HUDEP-2 (cell line): ENCODE measurements at regions not wholly inside any gene's neighbourhood (a gene's known extent, or its start where the extent isn't known, plus 50 kb on each side); places are given as distances from the start of the nearest gene placed in this dataset.
"Not testable (repeated sequence)": the region's sequence is repeated elsewhere in the genome, so short reads cannot be mapped to it uniquely, and the experiment has no call there.

Experiments used
- DNase-seq, 76 experiments: peaks; one replicate each; lab custom pipeline; 2025; ENCODE audit not compliant: unreplicated experiment in 76 of 76; lab: John Stamatoyannopoulos, UW

DNA sequence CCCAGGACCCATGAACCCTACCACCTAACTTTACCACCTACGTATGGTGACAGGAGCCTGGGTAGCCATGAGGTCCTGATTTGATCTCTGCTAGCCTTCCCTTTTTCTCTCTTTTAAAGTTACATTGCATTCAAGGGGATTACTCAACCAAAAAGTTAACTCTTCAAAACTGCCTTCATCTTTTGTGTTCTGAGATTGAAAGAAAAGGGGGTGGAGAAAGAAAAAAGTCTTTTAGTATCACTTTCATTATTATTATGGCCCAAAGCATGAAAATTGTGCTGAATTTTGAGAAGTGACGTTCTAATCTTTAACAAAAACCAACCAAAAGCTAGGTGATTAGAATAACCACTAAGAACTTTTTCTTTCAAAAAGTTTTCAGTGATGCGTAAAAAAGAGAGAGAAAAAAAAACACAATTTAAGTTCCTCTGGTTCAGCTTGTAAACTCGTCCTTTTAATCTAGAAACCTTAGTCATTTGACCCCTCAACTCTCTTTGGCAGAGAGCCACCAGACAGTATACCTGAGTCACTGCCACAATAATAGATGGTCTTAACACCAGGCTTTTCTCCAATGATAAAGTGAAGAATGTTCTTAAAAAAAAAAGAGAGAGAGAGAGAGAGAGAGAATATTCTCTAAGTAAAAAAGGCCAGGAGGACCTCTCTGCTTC lies 347.4 kb upstream of the FGF13 start:
- DNase-seq = no peak

DNA sequence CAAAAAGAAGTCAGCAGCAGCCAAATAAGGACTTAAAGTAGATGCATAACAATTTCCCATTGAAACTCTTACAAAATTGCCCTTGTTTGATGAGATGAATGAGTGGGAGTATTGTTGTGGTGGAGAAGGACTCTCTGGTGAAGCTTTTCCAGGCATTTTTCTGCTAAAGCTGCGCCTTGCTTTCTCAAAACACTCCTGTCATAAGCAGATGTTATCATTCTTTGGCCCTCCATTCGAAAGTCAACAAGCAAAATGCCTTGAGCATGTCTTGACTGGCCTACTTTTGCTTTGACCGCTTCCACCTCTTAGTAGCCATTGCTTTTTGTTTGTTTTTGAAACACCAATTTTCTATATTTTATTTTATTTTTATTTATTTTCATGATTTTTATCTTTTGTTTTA lies 340.9 kb upstream of the FGF13 start:
- DNase-seq = no peak

DNA sequence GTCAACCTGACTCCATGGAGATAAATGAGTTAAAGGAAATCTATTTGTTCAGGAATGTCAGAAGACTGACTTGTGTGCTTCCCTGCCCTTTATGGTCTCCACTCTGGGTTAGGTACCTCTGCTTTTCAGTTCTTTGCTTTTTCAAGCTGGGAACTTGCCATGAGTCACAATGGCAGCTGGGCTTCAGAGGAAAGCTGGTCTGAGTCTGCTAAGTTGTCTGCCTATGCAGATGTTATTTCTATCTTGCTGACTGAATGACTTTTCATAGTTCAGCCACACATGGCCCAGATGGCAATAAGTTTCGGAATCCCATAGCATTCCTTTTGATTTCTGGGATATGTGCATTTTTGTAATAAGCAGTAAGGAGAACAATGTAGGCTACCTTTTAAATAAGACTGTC lies 337.9 kb upstream of the FGF13 start:
- no peak for DNase-seq

DNA sequence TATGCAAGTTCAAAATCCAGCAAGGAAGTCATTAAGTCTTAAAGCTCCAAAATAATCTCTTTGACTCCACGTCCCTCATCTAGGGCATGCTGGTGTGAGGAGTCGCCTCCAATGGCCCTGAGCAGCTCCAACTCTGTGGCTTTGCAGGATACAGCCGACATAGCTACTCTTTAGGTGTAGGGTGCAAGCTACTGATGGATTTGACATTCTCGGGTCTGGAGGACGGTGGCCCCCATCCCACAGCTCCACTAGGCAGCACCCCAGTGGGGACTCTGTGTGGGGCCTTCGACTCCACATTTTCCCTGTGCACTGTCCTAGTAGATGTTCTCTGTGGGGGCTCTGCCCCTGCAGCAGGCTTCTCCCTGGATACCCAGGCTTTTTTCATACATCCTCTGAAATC lies 333.2 kb upstream of the FGF13 start:
- no peak for DNase-seq

DNA sequence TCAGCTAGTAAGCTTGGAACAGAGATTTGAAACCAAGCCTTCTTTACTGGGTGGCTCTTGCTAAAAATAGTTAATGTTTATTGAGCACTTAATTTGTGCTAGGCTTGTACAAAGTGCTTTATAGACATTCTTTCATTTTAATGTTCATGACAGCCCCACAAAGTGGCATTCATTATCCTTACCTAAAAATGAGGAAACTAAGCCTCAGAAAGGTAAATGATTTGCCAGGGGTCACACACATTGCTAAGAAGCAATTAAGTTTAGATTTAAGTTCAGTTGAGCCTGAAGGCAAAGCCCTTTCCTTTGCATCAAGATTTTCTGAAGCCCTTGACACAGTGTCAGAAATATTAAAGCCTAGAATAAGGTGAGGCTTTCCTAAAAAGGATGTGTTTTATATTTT lies 327.5 kb upstream of the FGF13 start:
- DNase-seq = no peak

DNA sequence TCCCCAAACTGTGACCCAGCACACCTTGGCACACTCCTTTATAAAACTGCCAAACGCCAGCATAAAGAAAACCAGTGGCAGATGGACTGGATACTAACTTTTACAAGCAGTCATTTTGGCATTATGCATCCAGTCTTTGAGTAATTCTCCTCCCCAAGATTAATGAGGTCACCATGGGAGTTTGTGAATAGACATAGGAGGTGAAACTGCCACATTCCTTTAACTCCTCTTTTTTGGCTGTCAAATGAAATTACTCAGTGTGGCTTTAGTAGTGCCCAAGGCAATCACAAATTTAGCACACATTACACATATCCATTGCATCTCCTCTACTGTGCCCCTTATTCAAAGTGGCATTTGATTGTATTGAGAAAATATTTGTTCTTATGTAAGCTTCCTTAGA lies 315.3 kb upstream of the FGF13 start:
- DNase-seq = no peak

DNA sequence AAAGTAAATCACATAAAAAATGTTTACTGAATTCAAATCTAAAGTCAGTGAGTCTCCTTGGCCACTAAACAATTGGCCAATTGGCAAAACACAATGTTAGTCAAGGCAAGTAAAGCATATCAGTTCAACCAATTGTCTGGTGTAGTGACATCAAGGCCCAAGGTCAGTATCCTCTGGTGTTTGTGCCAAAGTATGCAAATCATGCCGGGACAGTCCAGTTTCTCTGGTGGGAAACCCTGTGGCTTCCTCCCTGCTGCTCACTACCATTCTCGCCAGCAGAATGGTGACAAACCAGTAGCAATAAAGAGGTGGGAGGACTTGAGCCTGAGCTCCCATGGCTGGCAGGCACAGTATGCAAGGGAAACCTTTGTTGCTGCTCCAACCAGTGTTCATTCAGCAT lies 314.9 kb upstream of the FGF13 start:
- no peak for DNase-seq

DNA sequence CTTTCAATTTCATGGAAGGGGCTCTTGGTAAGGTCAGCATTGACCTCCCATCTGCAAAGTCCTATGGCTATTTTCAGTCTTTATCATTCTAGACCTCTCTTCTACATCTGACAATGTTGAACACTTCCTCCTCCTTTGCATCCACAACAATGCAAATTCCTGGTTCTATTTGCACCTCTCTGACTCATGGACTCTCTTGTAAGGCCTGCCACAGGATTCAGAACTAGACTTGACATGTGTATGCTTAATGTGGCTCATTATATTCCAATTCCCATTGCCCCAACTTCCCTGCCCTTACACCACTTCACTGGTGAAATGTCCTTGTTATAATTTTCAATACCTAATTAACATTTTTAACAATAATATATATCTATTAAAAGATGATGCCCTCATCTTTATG lies 314.3 kb upstream of the FGF13 start:
- DNase-seq = no peak

DNA sequence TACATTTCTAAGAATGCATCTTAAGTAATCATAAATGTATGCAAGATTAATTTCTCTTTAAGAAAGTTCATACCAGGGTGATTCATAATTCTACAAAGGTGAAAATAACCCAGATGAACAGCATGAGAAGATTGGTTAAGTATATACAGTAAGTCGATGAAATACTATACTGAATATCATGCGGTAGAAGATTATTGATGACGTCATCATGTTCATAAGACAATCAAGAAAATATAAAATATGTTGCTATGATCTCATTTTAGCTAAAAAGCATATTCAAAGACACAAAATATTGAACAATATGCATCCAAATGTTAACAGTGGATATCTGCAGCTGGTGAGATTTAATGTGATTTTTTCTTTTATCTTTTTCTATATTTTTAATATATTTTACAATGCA lies 312.0 kb upstream of the FGF13 start:
- DNase-seq = no peak

DNA sequence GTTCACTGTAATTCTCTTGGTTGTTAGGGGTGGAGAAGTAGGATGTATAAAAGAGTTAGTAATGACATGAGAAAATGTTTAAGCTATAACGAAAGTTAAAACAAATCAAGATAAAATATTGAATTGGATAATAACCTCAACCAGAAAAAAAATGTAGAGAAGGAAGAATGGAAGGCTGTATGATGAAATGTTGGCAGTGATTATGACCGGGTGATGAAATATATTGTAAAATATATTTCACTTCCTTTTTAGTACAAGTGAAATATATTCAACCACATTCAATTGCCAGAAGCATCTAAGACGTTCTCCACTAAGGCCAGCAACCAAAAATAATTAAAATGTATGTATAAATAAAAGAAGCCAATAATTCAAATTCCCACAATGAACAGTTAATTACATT lies 309.3 kb upstream of the FGF13 start:
- no peak for DNase-seq

DNA sequence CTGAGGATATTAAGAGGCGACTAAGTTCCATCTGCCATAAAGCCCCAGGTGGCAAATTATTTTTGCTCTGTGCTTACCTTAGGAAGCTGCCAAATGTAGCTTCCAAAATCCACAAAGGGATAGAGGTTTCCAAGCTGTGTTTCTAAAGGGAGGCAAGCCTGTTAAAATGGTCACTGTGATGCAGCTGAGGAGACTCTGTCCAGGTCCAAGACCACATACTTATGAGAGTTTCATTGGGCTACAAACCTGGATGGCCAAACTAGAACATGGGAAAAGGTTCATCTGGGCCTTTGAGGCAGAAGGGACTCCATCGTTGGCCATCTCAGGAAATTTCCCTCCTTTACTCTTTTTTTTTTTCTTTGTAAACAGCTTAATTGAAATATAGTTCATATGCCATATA lies 306.9 kb upstream of the FGF13 start:
- DNase-seq = no peak

DNA sequence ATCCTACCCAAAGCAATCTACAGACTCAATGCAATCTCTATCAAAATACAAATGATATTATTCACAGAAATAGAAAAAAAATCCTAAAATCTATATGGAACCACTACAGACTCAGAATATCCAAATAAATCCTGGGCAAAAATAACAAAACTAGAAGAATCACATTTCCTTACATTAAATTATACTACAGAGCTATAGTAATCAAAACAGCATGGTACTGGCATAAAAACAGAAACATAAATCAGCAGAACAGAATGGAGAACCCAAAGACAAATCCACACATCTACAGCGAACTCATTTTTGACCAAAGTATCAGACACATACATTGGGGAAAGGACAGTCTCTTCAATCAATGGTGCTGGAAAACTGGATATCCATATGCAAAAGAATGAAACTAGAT lies 304.1 kb upstream of the FGF13 start:
- no peak for DNase-seq

DNA sequence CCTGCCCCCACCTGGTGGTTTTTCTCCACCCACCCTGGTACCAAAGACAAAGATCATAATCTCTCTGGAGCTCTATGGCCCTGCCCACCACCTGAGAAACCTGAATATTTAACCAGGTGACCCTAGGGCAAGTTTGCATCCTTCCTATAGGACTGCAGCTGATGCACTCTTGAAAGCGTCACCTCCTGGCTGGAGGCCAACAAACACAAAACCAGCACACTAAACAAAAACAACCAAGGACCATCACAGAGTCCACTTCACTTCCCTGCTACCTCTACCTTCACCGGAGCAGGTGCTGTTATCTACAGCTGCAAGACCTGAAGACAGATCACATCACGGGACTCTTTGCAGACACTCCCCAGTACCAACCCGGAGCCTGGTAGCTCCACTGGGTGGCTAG lies 296.7 kb upstream of the FGF13 start:
- no peak for DNase-seq

DNA sequence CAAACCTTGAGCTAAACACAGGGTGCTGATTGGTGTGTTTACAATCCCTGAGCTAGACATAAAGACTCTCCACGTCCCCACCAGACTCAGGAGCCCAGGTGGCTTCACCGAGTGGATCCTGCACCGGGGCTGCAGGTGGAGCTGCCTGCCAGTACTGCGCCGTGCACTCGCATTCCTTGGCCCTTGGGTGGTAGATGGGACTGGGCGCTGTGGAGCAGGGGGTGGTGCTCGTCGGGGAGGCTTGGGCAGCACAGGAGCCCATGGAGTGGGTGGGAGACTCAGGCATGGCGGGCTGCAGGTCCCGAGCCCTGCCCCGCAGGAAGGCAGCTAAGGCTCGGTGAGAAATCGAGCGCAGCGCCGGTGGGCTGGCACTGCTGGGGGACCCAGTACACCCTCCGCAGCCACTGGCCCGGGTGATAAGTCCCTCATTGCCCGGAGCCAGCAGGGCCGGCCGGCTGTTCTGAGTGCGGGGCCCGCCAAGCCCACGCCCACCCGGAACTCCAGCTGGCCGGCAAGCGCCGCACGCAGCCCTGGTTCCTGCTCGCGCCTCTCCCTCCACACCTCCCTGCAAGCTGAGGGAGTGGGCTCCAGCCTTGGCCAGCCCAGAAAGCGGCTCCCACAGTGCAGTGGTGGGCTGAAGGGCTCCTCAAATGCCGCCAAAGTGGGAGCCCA lies 292.5 kb upstream of the FGF13 start:
- DNase-seq = not testable (repeated sequence)

DNA sequence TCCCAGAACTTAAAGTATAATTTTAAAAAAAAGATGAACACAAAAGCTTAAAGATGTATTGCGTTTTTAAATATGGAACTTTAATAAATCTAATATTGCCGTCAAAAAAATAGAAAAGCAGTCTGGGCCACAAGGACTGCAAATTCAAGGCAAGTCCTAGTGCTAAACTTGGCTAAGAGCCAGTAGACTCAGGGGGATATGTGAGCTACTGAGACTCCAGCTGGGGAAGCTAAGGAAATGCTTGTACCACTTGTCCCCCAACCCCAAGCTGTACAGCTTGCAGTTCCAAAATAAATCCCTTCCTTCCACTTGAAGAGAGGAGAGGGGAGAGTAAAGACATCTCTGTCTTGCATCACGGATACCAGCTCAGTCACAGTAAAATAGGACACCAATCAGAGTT lies 290.8 kb upstream of the FGF13 start:
- no peak for DNase-seq

DNA sequence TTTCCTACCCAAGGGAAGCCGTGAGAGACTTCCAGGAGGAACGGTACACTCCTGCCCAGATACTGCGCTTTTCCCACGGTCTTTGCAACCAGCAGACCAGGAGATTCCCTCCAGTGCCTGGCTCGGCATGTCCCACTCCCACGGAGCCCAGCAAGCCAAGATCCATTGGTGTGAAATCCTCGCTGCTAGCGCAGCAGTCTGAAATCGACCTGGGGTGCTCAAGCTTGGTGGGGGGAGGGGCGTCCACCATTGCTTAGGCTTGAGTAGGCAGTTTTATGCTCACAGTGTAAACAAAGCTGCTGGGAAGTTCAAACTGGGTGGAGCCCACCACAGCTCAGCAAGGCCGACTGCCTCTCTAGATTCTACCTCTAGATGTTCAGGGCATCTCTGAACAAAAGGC lies 284.8 kb upstream of the FGF13 start:
- no peak for DNase-seq

DNA sequence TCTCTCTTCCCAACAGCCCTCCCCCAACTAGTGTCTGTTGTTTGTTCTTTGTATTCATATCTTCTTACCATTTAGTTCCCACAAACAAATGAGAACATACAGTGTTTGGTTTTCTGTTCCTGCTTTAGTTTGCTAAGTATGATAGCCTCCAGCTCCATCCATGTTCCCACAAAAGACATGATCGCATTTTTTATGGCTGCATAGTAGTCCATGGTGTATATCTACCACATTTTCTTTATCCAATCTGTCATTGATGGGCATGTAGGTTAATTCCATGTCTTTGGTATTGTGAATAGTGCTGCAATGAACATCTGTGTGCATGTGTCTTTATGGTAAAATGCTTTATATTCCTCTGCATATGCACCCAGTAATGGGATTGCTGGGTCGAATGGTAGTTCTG lies 283.9 kb upstream of the FGF13 start:
- no peak for DNase-seq

DNA sequence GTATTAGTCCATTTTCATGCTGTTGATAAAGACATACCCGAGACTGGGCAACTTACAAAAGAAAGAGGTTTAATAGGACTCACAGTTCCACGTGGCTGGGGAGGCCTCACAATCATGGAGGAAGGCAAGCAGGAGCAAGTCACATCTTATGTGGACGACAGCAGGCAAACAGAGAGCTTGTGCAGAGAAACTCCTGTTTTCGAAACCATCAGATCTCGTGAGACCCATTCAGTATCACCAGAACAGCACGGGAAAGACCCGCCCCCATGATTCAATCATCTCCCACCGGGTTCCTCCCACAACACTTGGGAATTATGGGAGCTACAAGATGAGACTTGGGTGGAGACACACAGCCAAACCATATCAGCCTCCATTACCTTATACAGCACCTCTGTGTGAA lies 278.9 kb upstream of the FGF13 start:
- DNase-seq = not testable (repeated sequence)

DNA sequence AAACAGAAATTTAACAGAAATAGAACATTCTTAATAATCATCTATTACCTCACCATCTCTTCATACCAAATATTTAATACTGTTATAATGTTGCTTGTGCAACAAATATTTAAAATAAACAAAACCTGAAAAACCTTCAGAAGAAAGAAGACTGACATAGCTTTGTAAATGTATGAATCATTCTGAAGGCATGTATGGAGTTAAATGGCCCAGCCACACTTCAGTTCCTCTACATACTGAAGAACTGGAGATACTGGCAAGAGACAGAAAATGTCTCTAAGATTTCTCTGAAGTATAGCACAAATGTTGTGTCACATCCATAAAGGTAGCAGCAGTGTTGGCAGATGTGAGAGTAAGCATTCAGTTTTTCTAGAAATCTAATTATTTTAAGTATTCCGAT lies 275.3 kb upstream of the FGF13 start:
- DNase-seq = no peak

DNA sequence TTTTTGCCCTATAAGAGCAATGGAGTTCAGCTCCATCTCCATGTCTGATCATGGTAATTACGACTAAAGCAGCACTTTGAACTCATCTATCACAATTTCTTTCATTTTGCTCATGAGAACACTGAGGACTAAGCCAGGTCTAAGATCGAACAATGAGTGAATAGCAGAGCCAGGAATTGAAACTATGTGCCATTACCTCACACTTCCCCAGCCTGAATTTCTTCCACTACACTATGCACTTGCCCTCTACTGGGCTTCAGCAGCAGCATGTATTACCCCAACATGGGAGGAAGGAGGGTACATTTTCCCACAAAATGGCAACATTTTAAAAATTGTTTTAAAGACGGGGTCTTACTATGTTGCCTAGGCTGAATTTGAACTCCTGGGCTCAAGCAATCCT lies 274.7 kb upstream of the FGF13 start:
- no peak for DNase-seq

DNA sequence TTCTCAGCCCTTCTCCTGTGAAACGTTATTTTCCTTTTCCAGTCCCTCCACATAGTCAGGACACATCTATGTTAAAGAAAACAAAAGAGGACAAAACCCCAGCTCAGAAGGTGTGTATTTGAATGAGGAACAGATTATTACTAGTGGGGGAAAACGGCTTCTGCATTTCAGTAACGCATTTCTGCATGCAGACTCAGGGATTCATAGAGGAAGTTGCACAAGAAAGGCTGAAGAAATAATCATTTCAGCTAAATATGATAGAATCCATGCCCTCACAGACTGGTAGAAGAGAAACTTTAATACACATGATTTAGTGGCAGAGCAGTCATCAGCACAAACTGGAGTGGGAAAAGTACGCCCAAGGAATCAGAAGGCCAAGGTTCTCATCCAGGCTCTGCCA lies 270.8 kb upstream of the FGF13 start:
- DNase-seq = no peak

DNA sequence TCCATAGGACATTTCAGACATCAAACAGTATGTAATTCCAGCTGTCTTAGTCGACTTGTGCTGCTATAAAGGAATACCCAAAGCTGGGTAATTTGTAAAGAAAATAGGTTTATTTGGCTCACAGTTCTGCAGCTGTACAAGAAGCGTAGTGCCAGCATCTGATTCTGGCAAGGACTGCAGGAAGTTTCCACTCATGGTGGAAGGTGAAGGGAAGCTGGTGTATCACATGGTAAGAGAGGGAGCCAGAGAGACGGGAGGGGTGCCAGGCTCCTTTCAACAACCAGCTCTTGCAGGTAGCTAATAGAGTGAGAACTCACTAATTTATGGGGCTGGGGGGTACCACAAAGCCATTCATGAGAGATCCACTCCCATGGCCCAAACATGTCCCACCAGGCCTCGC lies 253.0 kb upstream of the FGF13 start:
- no peak for DNase-seq

DNA sequence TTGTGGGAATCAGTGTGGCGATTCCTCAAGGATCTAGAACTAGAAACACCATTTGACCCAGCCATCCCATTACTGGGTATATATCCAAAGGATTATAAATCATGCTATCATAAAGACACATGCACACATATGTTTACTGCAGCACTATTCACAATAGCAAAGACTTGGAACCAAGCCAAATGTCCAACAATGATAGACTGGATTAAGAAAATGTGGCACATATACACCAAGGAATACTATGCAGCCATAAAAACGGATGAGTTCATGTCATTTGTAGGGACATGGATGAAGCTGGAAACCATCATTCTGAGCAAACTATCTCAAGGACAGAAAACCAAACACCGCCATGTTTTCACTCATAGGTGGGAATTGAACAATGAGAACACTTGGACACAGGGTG lies 250.9 kb upstream of the FGF13 start:
- DNase-seq = not testable (repeated sequence)
